ENCODE measurements at regions not wholly inside any gene's neighbourhood (a gene's known extent, or its start where the extent isn't known, plus 50 kb on each side); places are given as distances from the start of the nearest gene placed in this dataset.

DNA sequence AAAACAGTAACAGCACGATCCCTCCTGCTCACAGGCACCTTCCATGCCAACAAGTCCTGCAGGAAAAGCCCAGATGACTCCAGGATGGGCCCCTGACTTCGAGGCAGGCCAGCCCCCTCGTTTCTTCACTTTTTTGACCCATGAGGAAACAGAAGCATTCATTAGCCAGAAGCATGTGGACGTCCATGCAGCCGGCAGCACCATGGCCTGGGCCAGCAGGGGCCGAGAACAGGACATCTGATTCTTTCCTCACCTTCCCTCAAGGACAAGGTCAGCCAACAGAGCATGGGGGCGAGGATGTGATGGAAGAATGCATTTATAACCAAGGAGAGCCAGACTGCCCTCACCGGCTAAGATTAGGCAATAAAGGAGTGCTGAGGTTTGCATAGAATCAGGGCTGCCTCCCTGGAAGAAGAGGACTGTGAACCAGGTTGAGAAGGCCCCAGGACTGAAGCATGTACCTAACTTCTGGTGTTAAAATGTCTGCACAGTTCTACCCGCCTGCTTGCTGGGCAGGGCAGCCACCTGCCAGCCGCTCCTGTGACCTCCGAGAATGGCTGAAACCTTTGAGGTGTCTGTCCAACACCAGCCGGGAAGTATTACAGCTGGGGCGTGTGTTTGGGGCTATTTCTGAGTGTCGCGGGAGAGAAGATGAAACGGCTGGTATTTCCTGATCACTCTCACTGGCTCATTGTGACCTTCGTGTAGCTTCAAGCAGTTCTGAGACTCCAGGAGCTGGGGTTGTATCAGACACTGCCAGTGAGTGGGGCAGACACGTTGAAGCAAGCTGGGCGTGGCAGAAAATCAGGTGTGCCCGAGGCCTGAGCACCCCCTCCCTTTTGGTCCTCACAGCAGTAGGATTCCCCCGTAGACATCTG, 94.0 kb upstream of the TNRC6C start:
- H3K27me3 Mint-ChIP-seq (ENCODE audit: low read depth): no peaks in the 10 kb centered on the region
- H3K4me3 Mint-ChIP-seq: no peak overlapping the region
- no peaks in the 10 kb centered on the region for H3K9me3 Mint-ChIP-seq
- peaks cover 6% of the 10 kb centered on the region for H3K4me1 Mint-ChIP-seq (ENCODE audit: low read depth)
- no peak overlapping the region for H3K27ac Mint-ChIP-seq
- no peak for DNase-seq
- CTCF ChIA-PET: no interaction called here
- intact Hi-C loops (cut with micrococcal nuclease): no loop called here
- no peaks in the 10 kb centered on the region for H3K36me3 Mint-ChIP-seq (ENCODE audit: low read depth)

DNA sequence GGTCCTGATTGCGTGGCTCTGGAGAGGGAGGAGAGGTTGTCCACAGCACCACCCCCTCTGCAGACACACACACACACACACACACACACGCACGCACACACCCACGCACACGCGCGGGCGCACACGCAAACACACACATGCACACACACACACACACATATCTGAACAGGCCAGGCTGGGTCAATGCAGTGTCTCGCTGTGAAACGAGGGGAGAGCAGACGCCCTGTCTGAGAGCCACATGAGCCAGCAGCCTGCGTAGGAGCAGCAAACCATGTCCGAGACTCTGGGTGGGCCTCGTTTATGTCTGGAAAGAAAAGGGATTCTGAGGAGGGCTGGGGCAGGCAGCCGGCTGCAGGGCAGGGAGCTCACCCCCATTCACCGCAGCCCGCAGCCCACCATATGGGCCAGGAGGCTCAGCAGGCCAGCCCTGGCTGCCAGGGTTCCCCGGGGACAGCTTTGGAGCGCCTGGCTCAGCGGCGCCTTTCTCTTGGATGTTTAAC, 93.3 kb upstream of the TNRC6C start:
- Mint-ChIP-seq H3K36me3 (ENCODE audit: low read depth) (no peaks in the 10 kb centered on the region), H3K4me3 (no peak overlapping the region), H3K27me3 (ENCODE audit: low read depth) (no peaks in the 10 kb centered on the region), H3K9me3 (no peaks in the 10 kb centered on the region), H3K4me1 (ENCODE audit: low read depth) (peaks cover 13% of the 10 kb centered on the region), H3K27ac (no peak overlapping the region)
- CTCF ChIA-PET: no interaction called here
- DNase-seq: no peak
- intact Hi-C loops (cut with micrococcal nuclease): no loop called here

DNA sequence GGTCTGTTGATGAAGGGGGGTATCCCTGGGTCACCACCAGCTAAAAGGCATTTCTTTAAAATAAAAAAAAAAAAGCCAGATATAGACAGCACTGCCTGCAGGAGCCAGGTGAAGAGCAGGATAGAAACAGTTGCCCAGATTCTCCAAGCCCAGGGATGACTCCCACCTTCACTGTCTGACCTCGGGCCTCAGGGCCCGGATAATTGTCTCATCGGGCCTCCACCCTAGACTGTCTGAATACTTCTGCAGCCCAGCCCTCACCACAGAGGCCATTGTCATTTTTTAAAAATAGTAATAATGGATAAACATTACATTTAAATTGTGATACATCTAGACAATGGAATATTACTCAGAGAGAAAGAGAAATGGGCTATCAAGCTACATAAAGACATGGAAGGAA, 92.8 kb upstream of the TNRC6C start:
- no peak for DNase-seq
- Mint-ChIP-seq H3K36me3 (ENCODE audit: low read depth) (no peaks in the 10 kb centered on the region), H3K4me1 (ENCODE audit: low read depth) (peaks cover 13% of the 10 kb centered on the region), H3K27ac (no peak overlapping the region), H3K9me3 (no peaks in the 10 kb centered on the region), H3K4me3 (no peak overlapping the region), H3K27me3 (ENCODE audit: low read depth) (no peaks in the 10 kb centered on the region)
- intact Hi-C loops (cut with micrococcal nuclease): no loop called here
- CTCF ChIA-PET: no interaction called here

DNA sequence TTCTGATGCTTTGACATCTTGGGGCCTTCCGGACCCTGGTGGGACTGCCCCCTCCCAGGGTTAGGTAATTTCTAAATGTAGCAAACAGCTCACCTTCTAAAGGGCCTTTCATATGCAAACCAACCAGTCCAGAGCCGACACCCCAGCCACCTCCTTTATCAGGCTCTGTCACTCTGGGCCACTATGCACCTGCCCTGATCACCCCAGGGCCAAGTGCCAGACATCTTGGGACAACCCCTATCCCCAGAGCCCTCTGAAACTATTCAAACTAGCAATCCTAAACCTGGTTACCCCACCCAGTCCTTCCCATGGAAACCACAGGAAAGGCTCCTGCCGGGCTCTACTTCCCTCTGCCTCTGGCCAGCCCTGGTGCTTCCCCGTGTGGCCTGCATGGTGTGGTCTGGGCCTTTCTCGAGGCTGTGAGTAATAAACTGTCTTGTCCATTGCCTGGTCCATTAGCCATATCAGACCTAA, 91.2 kb upstream of the TNRC6C start:
- H3K9me3 Mint-ChIP-seq: no peaks in the 10 kb centered on the region
- no peaks in the 10 kb centered on the region for H3K36me3 Mint-ChIP-seq (ENCODE audit: low read depth)
- H3K4me1 Mint-ChIP-seq (ENCODE audit: low read depth): peaks cover 25% of the 10 kb centered on the region
- intact Hi-C loops (cut with micrococcal nuclease): no loop called here
- CTCF ChIA-PET: no interaction called here
- H3K27me3 Mint-ChIP-seq (ENCODE audit: low read depth): no peaks in the 10 kb centered on the region
- H3K27ac Mint-ChIP-seq: no peak overlapping the region
- no peak overlapping the region for H3K4me3 Mint-ChIP-seq
- DNase-seq: no peak

DNA sequence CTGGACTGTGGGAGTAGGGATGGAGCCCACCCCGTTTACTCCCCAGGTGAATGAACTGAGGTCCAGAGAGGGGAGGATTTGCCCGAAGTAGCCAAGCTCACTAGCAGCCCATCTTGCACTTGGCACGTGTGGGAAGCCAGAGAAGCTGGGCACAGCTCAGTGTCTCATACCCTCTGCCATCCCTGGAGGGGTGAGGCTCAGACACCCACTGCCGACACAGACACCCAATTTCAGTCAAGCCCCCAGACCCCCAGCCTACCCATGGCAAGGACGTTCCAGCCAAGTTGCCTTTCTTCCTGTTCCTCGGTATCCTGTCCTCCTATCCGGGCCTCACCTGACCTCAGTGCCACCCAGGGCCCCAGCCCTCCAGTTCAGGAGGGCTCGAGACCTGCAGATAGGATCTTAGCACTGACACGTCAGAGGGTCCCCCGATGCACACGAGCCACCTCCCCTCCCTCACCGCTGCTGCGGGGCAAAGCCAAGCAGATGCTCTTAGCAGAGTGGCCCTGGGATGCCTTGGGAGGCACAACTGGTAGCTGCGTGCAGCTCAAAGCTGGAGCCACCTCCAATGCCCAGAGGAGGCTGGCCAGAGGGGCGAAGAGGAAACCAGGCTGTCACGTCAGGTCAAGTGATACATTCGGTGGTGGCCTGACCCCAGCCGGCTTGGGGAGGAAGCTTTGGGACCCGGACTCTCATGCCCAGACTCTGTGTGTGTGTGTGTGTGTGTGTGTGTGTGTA, 90.4 kb upstream of the TNRC6C start:
- no peaks in the 10 kb centered on the region for H3K9me3 Mint-ChIP-seq
- intact Hi-C loops (cut with micrococcal nuclease): no loop called here
- no peak overlapping the region for H3K4me3 Mint-ChIP-seq
- DNase-seq: no peak
- H3K4me1 Mint-ChIP-seq (ENCODE audit: low read depth): peaks cover 33% of the 10 kb centered on the region
- H3K27me3 Mint-ChIP-seq (ENCODE audit: low read depth): no peaks in the 10 kb centered on the region
- H3K36me3 Mint-ChIP-seq (ENCODE audit: low read depth): no peaks in the 10 kb centered on the region
- no peak overlapping the region for H3K27ac Mint-ChIP-seq
- CTCF ChIA-PET: no interaction called here

DNA sequence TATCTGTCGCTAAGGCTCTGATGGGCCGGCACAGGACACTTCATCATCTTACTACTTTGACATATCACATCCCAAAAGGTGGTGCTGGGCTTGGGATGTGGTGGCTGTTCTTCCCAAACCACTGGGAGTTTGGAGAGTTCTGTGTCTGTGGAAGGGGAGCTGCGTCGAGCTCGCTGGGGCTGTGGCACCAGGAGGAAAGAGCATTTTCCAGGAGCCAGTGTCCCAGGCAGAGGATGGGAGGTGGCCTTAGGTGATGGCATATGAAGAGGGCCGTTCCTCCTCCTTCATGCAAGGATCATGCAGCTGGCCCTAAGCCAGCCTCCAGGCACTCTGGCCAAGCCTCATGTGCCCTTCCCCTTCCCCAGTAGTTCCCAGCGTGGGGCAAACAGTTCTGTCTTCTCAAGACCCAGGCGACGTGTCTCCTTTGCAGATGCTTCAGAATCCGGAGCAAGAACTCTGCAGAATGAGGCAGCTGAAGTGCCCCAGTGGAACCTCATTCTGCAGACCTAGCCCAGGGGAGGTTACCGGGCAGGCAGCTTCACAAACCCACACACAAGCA, 89.4 kb upstream of the TNRC6C start:
- H3K27me3 Mint-ChIP-seq (ENCODE audit: low read depth): no peaks in the 10 kb centered on the region
- no peak overlapping the region for H3K27ac Mint-ChIP-seq
- CTCF ChIA-PET: interaction anchor here (0.5 kb wide), 1 partner anchor 25 kb away, joined by 3 read pairs; no protein-coding TSS in a partner anchor
- H3K36me3 Mint-ChIP-seq (ENCODE audit: low read depth): no peaks in the 10 kb centered on the region
- intact Hi-C loops (cut with micrococcal nuclease): no loop called here
- H3K4me3 Mint-ChIP-seq: no peak overlapping the region
- H3K9me3 Mint-ChIP-seq: no peaks in the 10 kb centered on the region
- peaks cover 42% of the 10 kb centered on the region for H3K4me1 Mint-ChIP-seq (ENCODE audit: low read depth)
- no peak for DNase-seq

DNA sequence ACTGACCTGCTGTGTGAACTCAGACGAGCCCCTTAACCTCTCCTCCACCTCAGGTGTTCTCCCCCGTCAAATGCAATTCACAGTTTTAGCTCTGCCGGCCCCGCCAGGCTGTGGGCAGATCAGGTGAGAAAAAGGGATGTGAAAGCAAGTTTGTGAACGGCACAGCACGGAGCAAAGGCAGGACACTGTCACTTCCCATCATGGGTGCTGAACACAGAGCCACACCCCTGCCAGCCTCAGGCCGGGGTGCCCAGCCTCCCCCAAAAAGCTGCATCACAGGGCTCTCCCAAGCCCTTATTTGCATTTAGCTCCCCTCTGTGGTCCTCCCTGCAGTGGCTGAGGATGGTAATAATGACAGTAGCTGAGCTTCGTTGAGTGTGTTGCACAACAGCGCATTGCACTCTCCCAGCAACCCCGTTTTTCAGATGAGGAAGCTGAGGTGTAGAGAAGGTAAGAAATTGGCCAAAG, 88.8 kb upstream of the TNRC6C start:
- intact Hi-C loops (cut with micrococcal nuclease): no loop called here
- no peak overlapping the region for H3K27ac Mint-ChIP-seq
- DNase-seq: peak; percentile 62
- no peaks in the 10 kb centered on the region for H3K27me3 Mint-ChIP-seq (ENCODE audit: low read depth)
- CTCF ChIA-PET: no interaction called here
- peaks cover 47% of the 10 kb centered on the region for H3K4me1 Mint-ChIP-seq (ENCODE audit: low read depth)
- no peak overlapping the region for H3K4me3 Mint-ChIP-seq
- H3K9me3 Mint-ChIP-seq: peaks cover 1% of the 10 kb centered on the region
- no peaks in the 10 kb centered on the region for H3K36me3 Mint-ChIP-seq (ENCODE audit: low read depth)

DNA sequence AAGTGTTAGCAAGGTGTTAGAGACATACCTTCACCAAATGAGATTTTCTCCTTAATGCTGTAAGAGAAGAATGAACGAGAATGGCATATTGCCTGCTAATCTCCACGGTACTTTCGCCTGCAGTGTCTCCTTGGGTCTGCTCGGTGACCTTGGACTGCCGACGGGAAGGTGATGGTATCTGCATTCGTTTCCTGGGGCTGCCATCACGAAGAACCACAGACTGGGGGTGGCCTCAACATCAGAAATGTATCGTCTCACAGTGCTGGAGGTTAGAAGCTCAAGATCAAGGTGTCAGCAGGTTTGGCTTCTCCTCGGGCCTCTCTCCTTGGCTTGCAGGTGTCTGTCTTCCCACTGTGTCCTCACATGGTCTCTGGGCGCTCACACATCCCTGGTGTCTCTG, 86.3 kb upstream of the TNRC6C start:
- no peak overlapping the region for H3K4me3 Mint-ChIP-seq
- peaks cover 65% of the 10 kb centered on the region for H3K4me1 Mint-ChIP-seq (ENCODE audit: low read depth)
- CTCF ChIA-PET: no interaction called here
- peak; percentile 27 for DNase-seq
- H3K36me3 Mint-ChIP-seq (ENCODE audit: low read depth): peaks cover 13% of the 10 kb centered on the region
- no peak overlapping the region for H3K27ac Mint-ChIP-seq
- H3K9me3 Mint-ChIP-seq: peaks cover 16% of the 10 kb centered on the region
- no peaks in the 10 kb centered on the region for H3K27me3 Mint-ChIP-seq (ENCODE audit: low read depth)
- intact Hi-C loops (cut with micrococcal nuclease): no loop called here

DNA sequence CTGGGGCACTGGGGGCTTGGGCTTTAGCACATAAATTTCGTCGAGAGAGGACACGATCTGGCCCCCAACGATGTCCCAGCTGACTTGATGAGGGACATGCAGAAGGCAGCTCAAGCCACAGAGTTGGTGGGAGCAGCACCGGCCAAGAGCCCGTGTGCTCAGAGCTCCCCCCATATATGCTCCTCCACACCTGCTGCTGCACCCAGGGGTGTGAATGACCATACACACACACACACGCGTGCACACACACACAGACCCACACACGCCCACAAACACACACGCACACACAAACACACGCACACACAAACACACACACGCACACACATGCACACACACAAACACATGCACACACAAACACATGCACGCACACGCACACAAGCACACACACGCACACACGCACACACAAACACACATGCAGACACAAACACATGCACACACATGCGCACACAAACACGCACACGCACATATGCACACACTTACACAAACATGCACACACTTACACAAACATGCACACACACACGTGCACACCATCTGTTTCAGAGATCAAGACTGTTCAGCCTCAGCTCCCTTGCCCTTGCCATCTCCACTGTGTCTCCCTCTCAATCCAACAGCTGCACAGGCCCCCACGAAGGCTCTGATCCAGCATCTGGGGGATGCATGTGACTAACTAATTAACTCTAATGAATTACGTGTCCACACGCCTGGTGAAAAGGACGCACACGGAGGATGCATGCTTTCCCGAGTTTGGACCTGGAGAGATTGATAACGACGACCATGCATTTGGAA, 85.6 kb upstream of the TNRC6C start:
- peaks cover 71% of the 10 kb centered on the region for H3K4me1 Mint-ChIP-seq (ENCODE audit: low read depth)
- intact Hi-C loops (cut with micrococcal nuclease): no loop called here
- H3K27me3 Mint-ChIP-seq (ENCODE audit: low read depth): no peaks in the 10 kb centered on the region
- H3K36me3 Mint-ChIP-seq (ENCODE audit: low read depth): peaks cover 13% of the 10 kb centered on the region
- no peak overlapping the region for H3K27ac Mint-ChIP-seq
- DNase-seq: no peak
- H3K4me3 Mint-ChIP-seq: no peak overlapping the region
- CTCF ChIA-PET: no interaction called here
- H3K9me3 Mint-ChIP-seq: peaks cover 16% of the 10 kb centered on the region

DNA sequence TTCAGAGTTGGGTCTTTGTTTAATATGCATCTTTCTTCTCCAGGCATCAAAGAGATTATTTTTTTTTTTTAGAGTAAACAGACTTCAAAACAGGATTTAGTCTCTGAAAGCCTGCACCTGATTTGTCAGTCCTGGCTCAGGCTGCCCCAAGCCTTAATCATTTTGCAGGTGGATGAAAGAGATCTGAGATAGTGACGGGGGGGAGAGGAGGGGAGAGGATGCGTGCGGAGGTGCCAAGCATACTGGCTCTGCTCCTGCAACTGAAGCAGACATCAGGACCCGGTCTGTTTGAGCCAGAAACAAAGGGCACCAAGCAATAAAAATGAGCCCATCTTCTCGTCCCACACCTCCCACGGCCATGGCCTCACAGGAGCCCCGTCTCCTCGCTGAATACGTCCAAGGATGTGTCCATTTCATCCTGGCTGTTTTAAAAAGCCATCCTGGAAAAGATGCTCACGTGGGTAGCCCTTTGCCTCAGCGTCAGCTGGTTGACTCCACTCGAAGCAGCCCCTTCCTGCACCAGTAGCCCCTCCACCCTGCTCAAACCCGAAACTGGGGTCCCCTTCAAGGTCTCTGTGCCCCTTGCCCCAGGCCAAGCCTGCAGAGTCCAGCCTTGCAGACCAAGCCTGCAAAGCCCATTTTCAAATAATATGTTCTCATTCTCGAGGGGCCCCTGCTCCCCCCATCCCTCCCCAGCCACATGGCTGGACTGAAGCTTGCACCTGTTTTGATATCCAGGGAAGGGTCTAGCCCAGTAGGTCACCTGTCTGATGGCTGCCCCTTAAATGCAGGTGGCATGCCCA, 84.8 kb upstream of the TNRC6C start:
- no peak overlapping the region for H3K4me3 Mint-ChIP-seq
- H3K36me3 Mint-ChIP-seq (ENCODE audit: low read depth): peaks cover 13% of the 10 kb centered on the region
- peaks cover 78% of the 10 kb centered on the region for H3K4me1 Mint-ChIP-seq (ENCODE audit: low read depth)
- H3K27me3 Mint-ChIP-seq (ENCODE audit: low read depth): no peaks in the 10 kb centered on the region
- peaks cover 16% of the 10 kb centered on the region for H3K9me3 Mint-ChIP-seq
- H3K27ac Mint-ChIP-seq: no peak overlapping the region
- CTCF ChIA-PET: interaction anchor here (0.6 kb wide), 1 partner anchor 22 kb away, joined by 3 read pairs; no protein-coding TSS in a partner anchor
- no peak for DNase-seq
- intact Hi-C loops (cut with micrococcal nuclease): no loop called here

DNA sequence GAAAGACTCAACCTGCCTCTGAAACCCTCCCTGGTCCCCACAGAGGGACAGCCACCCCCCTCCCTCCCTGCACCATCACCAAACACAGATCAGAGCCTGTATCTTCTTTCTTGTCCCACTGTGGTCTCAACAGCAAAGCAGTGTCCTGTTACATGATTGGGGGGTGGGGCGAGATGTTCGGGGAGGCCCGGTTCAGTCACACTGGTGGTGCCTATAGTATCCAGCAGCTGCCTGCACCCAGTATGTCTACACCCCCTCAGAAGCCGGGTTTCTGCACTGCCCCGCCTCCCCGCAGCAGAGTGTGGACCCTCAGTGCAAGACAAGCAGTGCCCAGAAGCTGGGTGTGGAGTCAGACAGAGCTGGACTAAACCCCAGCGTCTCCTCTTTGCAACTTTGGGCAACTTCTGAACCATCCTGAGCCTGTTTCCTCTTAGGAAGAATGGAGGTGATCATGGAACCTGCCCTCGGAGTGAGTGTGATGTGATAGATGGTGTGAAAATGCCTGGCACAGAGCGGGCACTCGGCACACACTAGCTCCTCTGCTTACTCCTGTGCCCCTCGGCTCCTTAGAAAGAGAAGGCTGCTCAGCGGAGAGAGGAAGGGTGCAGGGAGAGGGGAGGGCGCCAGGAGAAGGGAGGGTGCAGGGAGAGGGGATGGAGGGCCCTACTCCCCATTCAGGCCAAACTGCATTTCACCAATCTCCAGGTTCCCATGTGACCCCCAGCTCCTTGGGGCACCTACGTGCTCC, 84.0 kb upstream of the TNRC6C start:
- Mint-ChIP-seq H3K27me3 (ENCODE audit: low read depth) (no peaks in the 10 kb centered on the region), H3K9me3 (peaks cover 16% of the 10 kb centered on the region), H3K27ac (no peak overlapping the region), H3K4me1 (ENCODE audit: low read depth) (peaks cover 77% of the 10 kb centered on the region), H3K4me3 (no peak overlapping the region), H3K36me3 (ENCODE audit: low read depth) (peaks cover 13% of the 10 kb centered on the region)
- CTCF ChIA-PET: interaction anchor here (0.6 kb wide), 1 partner anchor 21 kb away, joined by 3 read pairs; no protein-coding TSS in a partner anchor
- intact Hi-C loops (cut with micrococcal nuclease): no loop called here
- DNase-seq: no peak

Measured in activated naive CD4-positive, alpha-beta T cell treated with anti-CD3 and anti-CD28 coated beads for 36 hours (primary cell).